GM19043 (cell line): ENCODE measurements at regions not wholly inside any gene's neighbourhood (a gene's known extent, or its start where the extent isn't known, plus 50 kb on each side); places are given as distances from the start of the nearest gene placed in this dataset.

Experiments used
- ATAC-seq: cut with Tn5 transposase; IDR thresholded peaks from one replicate; pipeline ENCODE4 v1.9.1; 2021; ENCODE audit warnings: low read depth; ENCODE audit not compliant: unreplicated experiment

DNA sequence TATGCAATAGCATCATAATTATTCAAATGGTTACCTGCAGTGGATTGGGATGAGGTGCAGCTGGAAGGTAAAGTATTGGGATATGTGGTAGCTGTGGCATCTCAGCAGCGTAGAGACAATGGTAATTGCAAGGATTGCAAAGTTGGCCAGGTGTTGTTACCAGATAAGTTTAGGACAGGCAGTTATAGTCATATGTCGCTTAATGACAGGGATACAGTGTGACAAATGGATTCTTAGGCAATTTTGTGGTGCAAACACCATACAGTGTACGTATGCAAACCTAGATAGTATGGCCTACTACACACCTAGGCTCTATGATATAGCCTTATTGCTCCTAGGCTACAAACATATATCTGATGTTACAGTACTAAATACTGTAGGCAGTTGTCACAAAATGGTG is 163.5 kb upstream of the LYZL2 start:
- no peak for ATAC-seq

GRCh38 chr10:30792025-30792424 is 162.5 kb upstream of the LYZL2 start:
- no peak for ATAC-seq

- ATAC-seq: no peak
Observed at GRCh38 chr10:30791197-30791611, 161.7 kb upstream of the LYZL2 start.

- ATAC-seq: no peak
Observed at GRCh38 chr10:30789806-30790205, 160.3 kb upstream of the LYZL2 start.

- ATAC-seq: no peak
Observed at GRCh38 chr10:30788307-30788706, 158.8 kb upstream of the LYZL2 start.

GRCh38 chr10:30786906-30787305 is 157.4 kb upstream of the LYZL2 start:
- ATAC-seq: no peak

DNA sequence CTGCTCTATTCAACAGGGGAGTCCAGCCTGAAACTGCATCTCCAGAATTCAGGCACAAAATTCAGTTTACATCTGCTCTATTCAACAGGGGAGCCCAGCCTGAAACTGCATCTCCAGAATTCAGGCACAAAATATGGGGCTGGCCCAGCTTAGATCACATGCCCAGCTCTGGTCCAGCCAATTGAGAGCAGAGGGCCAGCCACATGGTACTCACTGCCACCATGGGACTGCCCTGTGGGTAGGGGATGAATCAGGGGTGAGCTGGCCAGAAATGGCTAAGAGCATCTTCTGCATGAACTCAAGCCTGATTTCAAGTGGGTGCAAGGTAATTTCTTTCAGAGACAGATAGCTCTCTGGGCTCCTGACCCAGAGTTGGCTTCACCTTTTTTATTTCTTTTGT is 156.6 kb upstream of the LYZL2 start:
- no peak for ATAC-seq

DNA sequence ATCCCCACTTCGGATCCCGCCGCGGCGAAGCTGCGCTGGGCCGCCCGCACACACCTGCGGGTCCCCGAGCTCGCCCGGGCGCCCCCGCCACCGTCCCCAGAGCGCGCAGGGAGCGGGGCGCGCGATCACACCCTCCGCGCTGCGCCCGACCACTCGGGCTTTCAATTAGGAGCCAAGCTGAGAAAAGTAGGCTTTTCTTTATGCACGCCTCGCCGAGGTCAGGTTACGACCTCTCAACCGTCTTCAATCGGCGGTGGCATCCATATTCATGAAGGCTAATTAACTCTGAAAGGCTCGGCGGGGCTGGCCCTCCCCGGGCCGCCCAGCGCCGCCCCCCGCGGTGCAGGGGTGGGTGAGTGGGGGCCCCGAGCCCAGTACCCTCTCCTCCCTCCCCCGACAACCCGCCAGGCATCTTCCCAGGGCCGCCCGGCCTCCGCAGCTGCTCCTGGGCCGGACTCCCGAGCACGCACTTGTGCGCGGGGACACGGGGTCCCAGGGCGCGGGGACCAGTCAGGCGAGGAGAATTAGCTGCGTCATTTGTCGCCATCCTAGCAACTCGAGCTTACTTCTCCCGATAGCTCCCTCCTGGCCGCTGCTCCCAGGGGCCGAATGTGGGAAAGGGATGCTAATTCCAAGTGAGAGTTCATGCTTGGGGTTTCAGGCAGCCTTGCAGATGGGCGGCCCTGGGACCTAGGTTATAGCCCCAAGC is 155.5 kb upstream of the LYZL2 start:
- ATAC-seq: no peak

DNA sequence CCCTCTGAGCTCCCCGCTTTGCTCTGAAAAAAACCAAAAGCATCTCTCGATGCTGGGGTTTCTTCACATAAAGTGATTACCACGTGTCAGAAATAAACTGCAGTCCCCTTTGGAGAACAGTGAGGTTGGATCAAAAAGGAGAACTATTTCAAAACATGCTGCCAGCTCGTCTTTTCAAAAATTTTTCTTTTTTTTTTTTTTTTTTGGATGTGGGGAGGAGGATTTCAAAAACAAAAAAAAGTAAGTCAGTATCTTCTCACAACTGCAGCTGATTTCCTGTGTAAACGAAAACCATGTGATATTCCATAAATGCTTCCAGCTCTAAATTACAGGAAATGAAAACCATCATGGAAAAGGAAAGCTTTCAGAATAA is 155.0 kb upstream of the LYZL2 start:
- ATAC-seq: no peak

GRCh38 chr10:30783939-30784501 is 154.5 kb upstream of the LYZL2 start:
- ATAC-seq: no peak

DNA sequence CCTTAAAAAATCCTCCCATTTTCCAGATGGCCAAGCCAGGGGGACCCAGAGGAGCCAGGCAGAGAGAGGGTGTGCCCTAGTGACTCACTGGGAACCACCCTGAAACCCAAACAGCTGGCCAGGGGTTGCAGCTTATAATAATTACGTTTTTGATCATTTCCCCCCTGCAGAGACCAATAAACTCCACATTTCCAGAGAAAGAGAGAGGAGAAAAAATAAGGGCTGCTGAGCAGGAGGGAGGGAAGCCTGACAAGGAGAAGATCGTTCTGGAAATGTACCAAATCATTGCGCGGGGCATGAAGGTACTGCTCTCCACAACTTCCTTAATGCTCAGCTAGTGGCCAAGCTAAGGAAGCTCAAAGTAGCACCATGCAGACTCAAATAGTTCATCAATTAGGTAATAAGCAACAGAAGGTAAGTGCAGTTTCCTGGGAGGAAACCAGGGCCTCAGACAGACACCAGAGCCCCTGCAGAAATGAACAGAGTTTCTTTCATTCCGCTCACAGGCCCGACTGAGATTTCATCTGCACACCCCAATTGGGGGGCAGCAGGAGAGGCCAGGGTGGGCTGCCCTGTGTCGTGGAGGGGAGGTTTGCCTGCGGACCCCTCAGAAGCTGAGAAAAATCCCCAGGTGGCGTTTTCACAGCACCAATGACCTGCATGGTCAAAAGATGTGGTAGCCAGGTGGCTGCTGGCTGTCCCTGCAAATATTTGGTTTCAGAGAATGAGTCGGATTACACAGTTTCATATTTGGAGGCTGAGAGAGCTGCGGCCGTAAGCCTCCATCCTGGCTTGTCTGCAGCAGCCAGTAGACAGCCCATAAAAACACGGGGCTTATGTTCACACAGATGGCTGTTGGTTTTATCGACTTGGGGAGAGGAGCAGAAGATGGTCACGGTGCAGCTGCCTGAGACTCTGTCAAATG is 153.2 kb upstream of the LYZL2 start:
- peak; percentile 70 for ATAC-seq

DNA sequence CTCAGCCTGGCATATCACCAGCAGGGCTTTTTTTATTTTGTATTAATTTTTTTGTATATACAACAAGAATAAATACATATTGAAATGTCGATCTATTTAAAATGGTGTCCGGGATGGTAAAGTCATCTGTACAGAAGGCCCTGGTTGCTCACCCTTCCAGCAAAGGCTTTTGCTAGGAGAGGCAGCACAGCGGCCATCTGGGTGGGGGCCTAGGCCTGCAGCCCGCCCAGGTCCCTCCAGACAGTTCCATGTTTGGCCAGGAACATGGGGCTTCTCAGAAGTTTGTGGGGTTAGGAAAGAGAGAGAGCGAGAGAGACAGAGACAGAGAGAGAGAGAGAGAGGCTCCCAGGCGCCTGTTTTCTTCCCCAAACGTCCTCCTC is 152.6 kb upstream of the LYZL2 start:
- no peak for ATAC-seq

DNA sequence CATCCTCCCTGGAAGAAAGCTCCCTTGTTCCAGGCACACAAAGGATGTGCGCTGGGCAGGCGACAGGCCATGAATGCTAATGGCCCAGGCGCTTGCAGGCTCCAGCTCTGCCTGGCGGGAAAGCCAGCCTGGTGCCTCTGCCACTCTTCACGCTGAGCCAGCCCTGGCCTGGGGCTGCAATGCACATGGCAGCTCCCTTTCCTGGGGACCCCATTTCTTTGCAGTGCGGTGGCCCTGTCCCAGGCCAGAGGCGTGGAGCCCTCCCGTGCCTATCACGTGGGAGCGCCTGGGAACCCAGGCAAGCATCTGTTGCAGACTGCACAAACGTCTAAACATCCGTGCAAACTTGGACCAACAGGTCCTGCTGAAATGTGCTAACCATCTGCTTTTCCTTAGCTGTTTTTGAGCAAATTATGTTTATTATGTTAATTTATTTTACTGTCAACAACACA is 152.1 kb upstream of the LYZL2 start:
- ATAC-seq: no peak

GRCh38 chr10:30778769-30779168 is 149.2 kb upstream of the LYZL2 start:
- no peak for ATAC-seq

- ATAC-seq: no peak
Observed at GRCh38 chr10:30775779-30776591, 146.4 kb upstream of the LYZL2 start.

- no peak for ATAC-seq
Observed at GRCh38 chr10:30774261-30774660, 144.7 kb upstream of the LYZL2 start.

DNA sequence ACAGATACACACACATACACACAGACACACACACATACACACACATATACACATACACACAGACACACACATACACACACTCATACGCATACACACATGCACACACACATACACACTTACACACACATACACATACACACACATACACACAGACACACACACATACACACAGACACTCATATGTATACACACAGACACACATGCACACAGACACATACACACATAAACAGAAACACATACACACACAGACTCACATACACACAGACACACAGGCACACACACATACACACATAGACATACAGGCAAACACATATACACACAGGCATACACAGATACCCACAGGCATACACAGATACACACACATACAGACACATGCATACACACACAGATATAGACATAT is 143.9 kb upstream of the LYZL2 start:
- ATAC-seq: no peak

DNA sequence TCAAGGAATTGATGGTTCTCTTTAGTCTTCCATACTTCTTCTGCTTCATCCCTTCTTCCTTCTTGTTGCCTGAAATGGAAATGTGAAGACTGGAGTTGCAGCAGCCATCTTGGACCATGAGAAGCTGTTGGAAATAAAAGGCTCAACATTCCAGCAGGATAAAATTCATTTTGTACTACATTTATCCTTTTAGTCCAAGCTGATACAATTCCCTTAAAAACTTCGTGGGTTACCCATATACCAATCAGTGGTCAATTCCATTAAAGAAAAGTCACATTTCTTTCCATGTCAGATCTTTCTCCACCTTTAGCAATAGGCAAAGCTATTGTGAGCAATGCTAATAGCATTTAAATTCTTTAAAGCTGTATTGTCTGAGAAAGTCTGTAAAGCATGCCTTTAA is 141.3 kb upstream of the LYZL2 start:
- no peak for ATAC-seq

DNA sequence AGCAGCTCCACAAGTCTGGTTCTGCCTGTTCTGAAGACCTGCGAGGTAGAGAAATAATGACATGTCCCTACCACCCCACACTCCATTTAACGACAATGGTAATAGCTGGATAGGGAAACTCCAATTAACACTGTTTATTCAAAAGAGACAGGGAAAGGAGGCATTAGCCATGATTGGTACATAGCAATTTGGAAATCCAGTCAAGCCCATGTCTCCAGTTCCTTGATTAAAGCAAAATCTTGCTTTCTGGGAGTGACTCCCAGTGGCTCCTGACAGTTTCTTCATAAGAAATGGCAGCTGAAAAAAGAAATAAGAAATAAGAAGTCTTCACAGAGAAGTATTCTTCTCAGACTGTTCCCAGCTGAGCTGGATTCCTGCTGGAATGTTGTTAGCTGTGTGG is 140.7 kb upstream of the LYZL2 start:
- ATAC-seq: no peak

- ATAC-seq: no peak
Observed at GRCh38 chr10:30769361-30769760, 139.8 kb upstream of the LYZL2 start.

GRCh38 chr10:30765616-30766015 is 136.1 kb upstream of the LYZL2 start:
- no peak for ATAC-seq
